Panc1 (cell line): ENCODE measurements at regions not wholly inside any gene's neighbourhood (a gene's known extent, or its start where the extent isn't known, plus 50 kb on each side); places are given as distances from the start of the nearest gene placed in this dataset.

Experiments used
- ATAC-seq: fragments of 200-7000 bp; cut with Tn5 transposase; 2 replicates; pipeline ENCODE4 v1.9.1; 2020; ENCODE audit warnings: mild to moderate bottlenecking, moderate library complexity
- BruUV-seq: library from RNA; stranded (reverse); fragments of 400-500 nt; replicated peaks from 2 replicates; lab custom pipeline; 2021; lab: Mats Ljungman, UMichigan
- CTCF ChIA-PET: fragments of 300-600 bp; sonication (Branson Sonifier 250); formaldehyde crosslinking; loops from one replicate; lab custom pipeline; 2022; ENCODE audit warnings: antibody characterized with exemption; lab: Charles Lee
- POLR2A ChIA-PET: fragments of 300-600 bp; sonication (Branson Sonifier 250); formaldehyde crosslinking; loops from one replicate; lab custom pipeline; 2022; ENCODE audit warnings: antibody characterized with exemption; lab: Charles Lee
- DNase-seq: peaks from one replicate; pipeline ENCODE4 v3.0.0-alpha.2; 2010; ENCODE audit warnings: low read depth, low spot score
- H3K27ac ChIP-seq: 2 replicates; pipeline ENCODE4 v1.5.1; 2011; ENCODE audit warnings: mild to moderate bottlenecking, low read length, inconsistent platforms
- H3K27me3 ChIP-seq: fragments of 200-500 bp; sonication (Bioruptor generic); 2 replicates; pipeline ENCODE4 v1.6.0; 2014; ENCODE audit warnings: low read length, inconsistent platforms; ENCODE audit not compliant: control insufficient read depth, insufficient read depth
- H3K36me3 ChIP-seq: fragments of 200-500 bp; sonication (Bioruptor generic); 2 replicates; pipeline ENCODE4 v1.5.1; 2014; ENCODE audit warnings: inconsistent platforms, mild to moderate bottlenecking, low read length, moderate library complexity; ENCODE audit not compliant: control insufficient read depth, insufficient read depth
- H3K4me1 ChIP-seq: 2 replicates; pipeline ENCODE4 v1.5.1; 2011; ENCODE audit warnings: inconsistent platforms, mild to moderate bottlenecking, low read length, moderate library complexity; ENCODE audit not compliant: control insufficient read depth, insufficient read depth
- H3K4me3 ChIP-seq, 2 experiments: 2 replicates each; pipeline ENCODE4 v1.5.1; 2011 to 2012; ENCODE audit warnings: low read depth in 2 of 2, low read length in 2 of 2, mild to moderate bottlenecking in 2 of 2, inconsistent platforms in 1 of 2, moderate library complexity in 1 of 2
- H3K9me3 ChIP-seq: fragments of 200-500 bp; sonication (Bioruptor generic); 2 replicates; pipeline ENCODE4 v1.5.1; 2014; ENCODE audit warnings: low read depth, mild to moderate bottlenecking, inconsistent platforms, low read length, moderate library complexity; ENCODE audit not compliant: control insufficient read depth, insufficient read depth
- POLR2AphosphoS5 ChIP-seq: IDR thresholded peaks from 2 replicates; pipeline ENCODE4 v1.6.1; 2012; ENCODE audit warnings: mild to moderate bottlenecking, low read depth, low read length, moderate library complexity
- SIN3A ChIP-seq: IDR thresholded peaks from 2 replicates; pipeline ENCODE4 v1.6.1; 2012; ENCODE audit warnings: low read depth, mild to moderate bottlenecking, low read length, moderate library complexity, borderline replicate concordance; ENCODE audit not compliant: insufficient read depth
- TCF7L2 ChIP-seq: IDR thresholded peaks from 2 replicates; pipeline ENCODE4 v1.6.1; 2011; ENCODE audit warnings: mild to moderate bottlenecking, low read depth, low read length, inconsistent platforms
- in situ Hi-C: cut with HindIII; loops from 2 replicates; pipeline ENCODE4 v1.10.0; 2016; ENCODE audit warnings: low sequenced_read_pairs, low pct_unique_long_range_greater_than_20kb
- intact Hi-C: fragments of 100-400 bp; cut with micrococcal nuclease; formaldehyde crosslinking; loops from one replicate; pipeline ENCODE4 v1.10.0; 2022; ENCODE audit not compliant: unreplicated experiment
- TF ChIP-seq, protein P1 (sequence below): fragments of 450-650 bp; IDR thresholded peaks from 2 replicates; pipeline ENCODE4 v1.5.1; 2017; ENCODE audit warnings: mild to moderate bottlenecking
- TF ChIP-seq, protein P2 (sequence below), 2 experiments: IDR thresholded peaks; 2 replicates each; pipeline ENCODE4 v1.6.1; 2011 to 2012; ENCODE audit warnings: low read depth in 2 of 2, control low read depth in 1 of 2, low read length in 1 of 2, mild to moderate bottlenecking in 1 of 2, moderate library complexity in 1 of 2; ENCODE audit not compliant: insufficient read depth in 1 of 2

DNA sequence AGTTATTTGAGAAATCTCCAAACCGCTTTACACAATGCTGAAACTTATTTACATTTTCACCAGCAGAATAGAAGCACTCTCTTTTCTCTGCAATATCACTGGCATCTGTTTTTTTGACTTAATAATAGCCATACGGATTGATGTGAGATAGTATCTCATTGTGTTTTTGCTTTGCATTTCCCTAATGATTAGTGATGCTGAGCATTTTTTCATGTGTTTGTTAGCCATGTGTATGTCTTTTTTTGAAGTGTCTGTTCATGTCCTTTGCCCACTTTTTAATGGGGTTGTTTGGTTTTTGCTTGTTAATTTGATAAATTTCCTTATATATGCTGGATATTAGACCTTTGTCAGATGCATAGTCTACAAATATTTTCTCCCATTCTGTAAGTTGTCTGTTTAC lies 73.6 kb downstream of the FBXO5 start:
- intact Hi-C loops = no loop called here
- no peaks in the 10 kb centered on the region for H3K36me3 ChIP-seq
- H3K27ac ChIP-seq = no peak overlapping the region
- H3K27me3 ChIP-seq = no peaks in the 10 kb centered on the region
- DNase-seq (no peak), ATAC-seq (no peak)
- no peaks in the 10 kb centered on the region for H3K4me1 ChIP-seq
- H3K4me3 ChIP-seq = no peak overlapping the region
- in situ Hi-C loops = no loop called here
- TF ChIP-seq TCF7L2 = no peak
- no TSS peak for BruUV-seq
- no peaks in the 10 kb centered on the region for H3K9me3 ChIP-seq
- ChIA-PET CTCF (no interaction called here), POLR2A (no interaction called here)

DNA sequence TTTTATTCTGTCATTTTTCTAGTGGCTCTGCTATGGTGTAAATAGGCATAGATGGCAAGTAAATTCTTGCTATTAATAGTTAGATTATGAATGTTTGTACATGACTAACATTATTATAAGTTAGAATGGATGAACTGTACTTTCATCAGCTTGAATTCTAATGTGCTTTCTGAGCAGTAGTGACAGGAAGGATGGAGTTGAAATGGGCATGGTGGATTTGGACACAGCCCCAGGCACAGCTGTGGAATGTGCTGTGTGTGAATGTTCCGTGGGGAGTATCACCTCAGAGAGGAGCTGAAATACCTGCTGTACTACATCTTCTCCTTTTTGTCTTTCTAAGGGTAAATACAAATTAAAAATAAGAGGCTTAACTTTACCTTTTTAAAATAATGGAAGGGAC lies 66.8 kb downstream of the FBXO5 start:
- H3K4me1 ChIP-seq = no peaks in the 10 kb centered on the region
- no peaks in the 10 kb centered on the region for H3K36me3 ChIP-seq
- no peak for ATAC-seq
- POLR2A ChIA-PET = no interaction called here
- CTCF ChIA-PET = no interaction called here
- BruUV-seq = no TSS peak
- DNase-seq = no peak
- no peak overlapping the region for H3K4me3 ChIP-seq
- intact Hi-C loops (no loop called here), in situ Hi-C loops (no loop called here)
- H3K9me3 ChIP-seq = no peaks in the 10 kb centered on the region
- H3K27me3 ChIP-seq = no peaks in the 10 kb centered on the region
- TF ChIP-seq, protein P1, sequence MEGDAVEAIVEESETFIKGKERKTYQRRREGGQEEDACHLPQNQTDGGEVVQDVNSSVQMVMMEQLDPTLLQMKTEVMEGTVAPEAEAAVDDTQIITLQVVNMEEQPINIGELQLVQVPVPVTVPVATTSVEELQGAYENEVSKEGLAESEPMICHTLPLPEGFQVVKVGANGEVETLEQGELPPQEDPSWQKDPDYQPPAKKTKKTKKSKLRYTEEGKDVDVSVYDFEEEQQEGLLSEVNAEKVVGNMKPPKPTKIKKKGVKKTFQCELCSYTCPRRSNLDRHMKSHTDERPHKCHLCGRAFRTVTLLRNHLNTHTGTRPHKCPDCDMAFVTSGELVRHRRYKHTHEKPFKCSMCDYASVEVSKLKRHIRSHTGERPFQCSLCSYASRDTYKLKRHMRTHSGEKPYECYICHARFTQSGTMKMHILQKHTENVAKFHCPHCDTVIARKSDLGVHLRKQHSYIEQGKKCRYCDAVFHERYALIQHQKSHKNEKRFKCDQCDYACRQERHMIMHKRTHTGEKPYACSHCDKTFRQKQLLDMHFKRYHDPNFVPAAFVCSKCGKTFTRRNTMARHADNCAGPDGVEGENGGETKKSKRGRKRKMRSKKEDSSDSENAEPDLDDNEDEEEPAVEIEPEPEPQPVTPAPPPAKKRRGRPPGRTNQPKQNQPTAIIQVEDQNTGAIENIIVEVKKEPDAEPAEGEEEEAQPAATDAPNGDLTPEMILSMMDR = no peak
- TF ChIP-seq POLR2AphosphoS5 (no peak), TCF7L2 (no peak), SIN3A (no peak)
- TF ChIP-seq, protein P2, sequence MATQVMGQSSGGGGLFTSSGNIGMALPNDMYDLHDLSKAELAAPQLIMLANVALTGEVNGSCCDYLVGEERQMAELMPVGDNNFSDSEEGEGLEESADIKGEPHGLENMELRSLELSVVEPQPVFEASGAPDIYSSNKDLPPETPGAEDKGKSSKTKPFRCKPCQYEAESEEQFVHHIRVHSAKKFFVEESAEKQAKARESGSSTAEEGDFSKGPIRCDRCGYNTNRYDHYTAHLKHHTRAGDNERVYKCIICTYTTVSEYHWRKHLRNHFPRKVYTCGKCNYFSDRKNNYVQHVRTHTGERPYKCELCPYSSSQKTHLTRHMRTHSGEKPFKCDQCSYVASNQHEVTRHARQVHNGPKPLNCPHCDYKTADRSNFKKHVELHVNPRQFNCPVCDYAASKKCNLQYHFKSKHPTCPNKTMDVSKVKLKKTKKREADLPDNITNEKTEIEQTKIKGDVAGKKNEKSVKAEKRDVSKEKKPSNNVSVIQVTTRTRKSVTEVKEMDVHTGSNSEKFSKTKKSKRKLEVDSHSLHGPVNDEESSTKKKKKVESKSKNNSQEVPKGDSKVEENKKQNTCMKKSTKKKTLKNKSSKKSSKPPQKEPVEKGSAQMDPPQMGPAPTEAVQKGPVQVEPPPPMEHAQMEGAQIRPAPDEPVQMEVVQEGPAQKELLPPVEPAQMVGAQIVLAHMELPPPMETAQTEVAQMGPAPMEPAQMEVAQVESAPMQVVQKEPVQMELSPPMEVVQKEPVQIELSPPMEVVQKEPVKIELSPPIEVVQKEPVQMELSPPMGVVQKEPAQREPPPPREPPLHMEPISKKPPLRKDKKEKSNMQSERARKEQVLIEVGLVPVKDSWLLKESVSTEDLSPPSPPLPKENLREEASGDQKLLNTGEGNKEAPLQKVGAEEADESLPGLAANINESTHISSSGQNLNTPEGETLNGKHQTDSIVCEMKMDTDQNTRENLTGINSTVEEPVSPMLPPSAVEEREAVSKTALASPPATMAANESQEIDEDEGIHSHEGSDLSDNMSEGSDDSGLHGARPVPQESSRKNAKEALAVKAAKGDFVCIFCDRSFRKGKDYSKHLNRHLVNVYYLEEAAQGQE (IDR thresholded peaks at IDR 0.05; ENCODE audit: insufficient read depth in 1 of 2, low read depth in 2 of 2, low read length in 1 of 2) = no peak
- no peak overlapping the region for H3K27ac ChIP-seq

DNA sequence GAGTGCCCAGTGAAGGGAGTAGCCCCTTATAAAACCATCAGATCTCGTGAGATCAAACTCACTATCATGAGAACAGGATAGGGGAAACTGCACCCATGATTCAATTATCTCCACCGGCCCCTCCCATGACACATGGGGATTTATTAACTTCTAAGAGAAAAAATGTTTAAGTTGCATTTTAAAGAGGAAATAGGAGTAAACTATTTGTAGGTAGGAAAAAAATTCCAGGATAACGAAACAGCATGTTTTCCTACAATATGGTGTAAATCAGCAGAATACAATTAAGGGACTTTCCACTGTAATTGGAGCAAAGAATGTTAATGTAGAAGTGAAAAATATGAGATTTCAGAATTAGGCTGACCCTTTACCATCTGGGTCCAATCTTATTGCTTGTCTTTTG lies 63.9 kb downstream of the FBXO5 start:
- in situ Hi-C loops = no loop called here

More for the DNA sequence above, 63.9 kb downstream of the FBXO5 start:
- BruUV-seq = no TSS peak
- DNase-seq (no peak), ATAC-seq (no peak)
- ChIA-PET CTCF (no interaction called here), POLR2A (no interaction called here)
- Histone ChIP-seq H3K27me3 (no peaks in the 10 kb centered on the region), H3K4me1 (no peaks in the 10 kb centered on the region), H3K36me3 (no peaks in the 10 kb centered on the region), H3K9me3 (no peaks in the 10 kb centered on the region), H3K4me3 (no peak overlapping the region), H3K27ac (no peak overlapping the region)
- TF ChIP-seq, protein P2 (IDR thresholded peaks at IDR 0.05; ENCODE audit: insufficient read depth in 1 of 2, low read depth in 2 of 2, low read length in 1 of 2) = no peak
- no peak for TF ChIP-seq POLR2AphosphoS5
- TF ChIP-seq, protein P1 = no peak
- TF ChIP-seq TCF7L2 = no peak
- TF ChIP-seq SIN3A = no peak
- intact Hi-C loops = no loop called here
